Astrocyte of the hippocampus (primary cell): ENCODE measurements at regions not wholly inside any gene's neighbourhood (a gene's known extent, or its start where the extent isn't known, plus 50 kb on each side); places are given as distances from the start of the nearest gene placed in this dataset.
A peak's percentile ranks its signal among the peaks of the same experiment; 100 is the strongest.

Experiments
- DNase-seq: peaks from one replicate; pipeline ENCODE4 v3.0.0; 2011; ENCODE audit warnings: low read depth, low spot score

DNA sequence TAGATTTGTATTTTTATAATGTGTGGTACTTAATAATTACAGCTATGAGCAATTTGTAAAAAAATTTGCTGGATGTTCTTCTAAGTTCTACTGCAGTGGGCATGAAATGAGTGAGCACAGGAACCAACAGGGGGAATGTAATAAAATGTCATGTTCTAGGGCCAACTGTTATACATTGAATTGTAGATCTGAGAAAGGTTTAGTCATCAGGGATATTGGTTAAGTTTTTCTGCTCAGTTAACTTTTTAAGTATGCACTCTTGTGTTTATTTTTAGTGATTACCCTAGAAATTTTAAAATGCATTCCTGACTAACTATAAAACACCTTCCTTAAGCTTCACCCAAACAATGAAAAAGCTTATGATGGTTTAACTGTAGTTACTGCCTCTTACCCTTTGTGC lies 101.8 kb downstream of the CAND1 start:
- peak; percentile 25 for DNase-seq

DNA sequence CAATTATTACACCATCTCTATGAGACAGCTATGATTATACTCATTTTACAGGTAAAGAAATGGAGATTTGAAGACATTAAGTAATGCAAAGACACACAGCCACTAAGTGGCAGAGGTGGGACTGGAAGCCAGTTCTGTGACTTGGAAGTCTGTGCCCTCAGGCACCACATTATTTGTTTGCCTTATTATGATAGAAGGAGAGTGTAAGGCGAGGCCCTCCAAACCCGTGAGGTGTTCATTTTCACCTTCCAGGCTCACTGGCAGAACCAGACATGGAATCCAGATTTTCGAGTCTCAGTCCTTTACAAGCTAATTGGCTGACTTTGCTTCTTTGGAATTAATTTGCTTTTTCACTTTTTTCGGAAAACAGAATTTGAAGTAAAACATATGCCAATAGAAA lies 107.9 kb downstream of the CAND1 start:
- no peak for DNase-seq

DNA sequence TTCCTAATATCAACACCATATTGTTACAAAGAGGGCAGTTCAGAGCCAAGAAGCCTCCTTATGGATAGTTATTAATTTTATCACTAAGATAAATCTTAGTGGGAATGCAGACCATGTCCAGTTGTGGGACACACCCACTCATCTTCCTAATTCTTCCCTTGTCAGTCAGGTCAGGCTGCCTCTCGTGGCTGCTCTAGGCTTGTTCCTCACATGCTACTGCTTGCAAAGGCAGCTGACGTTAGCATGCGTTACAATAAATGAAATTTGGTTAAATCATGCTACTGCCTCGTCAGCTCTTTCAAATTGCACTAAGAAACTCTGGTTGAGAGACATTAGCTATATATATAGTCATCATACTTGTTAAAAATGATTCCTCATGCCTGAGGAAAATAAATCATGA lies 108.4 kb downstream of the CAND1 start:
- DNase-seq, result no peak

DNA sequence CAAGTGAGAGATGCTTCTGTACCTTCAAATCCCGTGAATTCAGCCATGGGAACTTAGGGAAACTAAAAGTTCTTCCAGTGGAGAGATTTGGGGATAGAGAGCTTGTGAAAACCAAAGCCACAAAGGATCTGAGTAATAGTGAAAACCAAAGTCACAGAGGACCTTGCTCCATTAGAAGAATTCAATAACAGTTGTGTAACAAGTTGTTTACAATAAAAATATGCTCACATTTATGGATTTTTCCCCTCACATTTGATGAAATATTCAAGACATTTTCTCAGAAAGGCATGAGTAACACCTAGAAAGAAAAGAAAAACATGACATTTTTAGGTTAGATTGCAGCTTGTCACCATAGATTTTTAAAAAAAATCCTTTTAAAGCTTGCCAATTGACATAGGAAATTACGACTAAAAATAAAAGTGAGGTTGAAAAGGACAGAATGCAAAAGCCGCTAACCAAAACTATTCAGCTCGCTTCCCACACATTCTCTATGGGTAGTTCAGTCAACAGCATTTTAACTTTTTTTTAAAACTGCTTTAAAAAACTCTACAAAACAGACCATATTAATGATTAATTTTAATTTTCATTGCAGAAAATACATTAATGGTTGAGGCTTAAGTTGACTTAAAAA lies 113.2 kb downstream of the CAND1 start:
- peak; percentile 33 for DNase-seq

DNA sequence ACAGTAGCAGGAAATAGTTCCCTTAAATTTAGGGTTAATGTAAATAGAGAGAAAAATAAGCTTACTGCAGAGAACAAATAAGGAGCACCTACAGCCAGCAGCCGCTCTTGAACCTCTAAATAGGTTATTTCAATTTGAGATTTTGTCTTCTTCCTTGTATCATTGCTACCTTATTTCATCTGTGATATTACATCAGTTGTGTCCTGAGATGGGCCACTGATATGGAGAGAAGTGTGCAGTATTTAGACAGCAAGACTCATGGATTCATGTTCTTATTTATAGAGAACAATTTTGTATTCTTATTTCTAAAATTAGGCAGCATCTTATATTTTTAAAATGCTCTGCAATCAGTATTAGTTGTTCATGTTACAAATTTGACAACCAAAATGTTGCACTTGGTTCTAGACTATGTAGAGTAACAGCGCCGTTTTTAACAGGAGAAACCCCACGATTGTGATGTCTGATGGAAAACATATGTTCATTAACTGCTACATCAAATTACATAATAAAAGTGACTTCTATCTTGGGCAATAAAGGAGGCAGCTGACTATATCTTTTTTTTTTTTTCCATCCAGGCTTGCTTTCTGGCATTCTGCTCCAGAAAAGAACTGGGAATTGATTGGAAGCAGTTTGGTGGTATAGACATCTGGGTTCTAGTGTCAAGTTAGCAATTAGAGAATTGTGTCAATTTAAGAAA lies 117.9 kb downstream of the CAND1 start:
- no peak for DNase-seq

DNA sequence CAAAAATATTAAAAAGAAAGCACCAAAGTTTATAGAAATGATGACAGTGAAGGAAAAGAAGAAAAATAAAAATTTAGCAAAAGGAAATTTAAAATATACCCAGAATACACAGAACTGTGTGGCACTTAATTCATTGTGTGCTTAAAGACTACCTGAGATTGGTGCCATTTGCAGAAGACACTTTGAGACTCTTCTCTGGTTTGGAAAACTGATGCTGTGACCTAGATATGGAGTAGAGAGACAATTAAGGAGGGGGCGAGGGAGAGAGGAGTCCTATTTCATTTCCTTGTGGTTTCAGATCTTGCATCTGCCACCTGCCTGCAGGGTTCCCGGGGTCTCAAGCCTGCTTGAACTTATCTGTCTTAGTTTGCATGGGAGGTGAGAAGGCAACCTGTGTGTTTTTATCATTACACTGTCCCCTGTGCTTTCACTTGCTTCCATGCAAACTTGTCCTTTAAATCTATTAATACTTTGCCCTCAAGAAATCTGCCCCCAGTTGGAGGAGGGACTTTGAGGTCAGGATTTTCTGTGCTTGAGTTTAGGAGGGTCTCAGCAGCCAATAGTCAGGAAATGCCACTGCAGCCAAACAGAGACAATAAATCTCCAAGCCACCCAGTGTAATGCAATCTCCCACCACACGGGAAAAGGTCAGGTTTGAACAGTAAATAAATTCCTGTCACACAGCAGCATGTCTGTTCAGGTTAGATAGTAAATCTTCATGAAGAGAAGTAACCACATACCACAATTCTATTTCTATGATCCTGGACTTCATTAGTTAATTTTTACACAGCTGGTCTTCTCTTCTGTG lies 119.4 kb downstream of the CAND1 start:
- DNase-seq, result no peak

DNA sequence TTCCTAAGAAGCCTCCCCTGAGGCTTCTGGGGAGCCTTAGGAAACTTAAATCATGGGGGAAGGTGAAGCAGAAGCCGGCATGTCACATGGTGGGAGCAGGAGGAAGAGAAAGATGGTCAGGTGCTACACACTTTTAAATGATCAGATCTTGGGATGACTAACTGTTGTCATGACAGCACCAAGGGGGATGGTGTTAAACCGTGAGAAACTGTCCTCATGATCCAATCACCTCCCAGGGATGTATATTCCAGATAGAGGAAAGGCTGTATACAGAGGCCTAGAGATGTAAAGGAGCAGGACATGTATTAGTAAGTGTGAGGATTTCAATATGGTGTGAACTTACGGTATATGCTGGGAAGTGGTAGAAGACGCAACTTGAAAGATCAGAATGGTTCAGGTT lies 121.1 kb downstream of the CAND1 start:
- no peak for DNase-seq

DNA sequence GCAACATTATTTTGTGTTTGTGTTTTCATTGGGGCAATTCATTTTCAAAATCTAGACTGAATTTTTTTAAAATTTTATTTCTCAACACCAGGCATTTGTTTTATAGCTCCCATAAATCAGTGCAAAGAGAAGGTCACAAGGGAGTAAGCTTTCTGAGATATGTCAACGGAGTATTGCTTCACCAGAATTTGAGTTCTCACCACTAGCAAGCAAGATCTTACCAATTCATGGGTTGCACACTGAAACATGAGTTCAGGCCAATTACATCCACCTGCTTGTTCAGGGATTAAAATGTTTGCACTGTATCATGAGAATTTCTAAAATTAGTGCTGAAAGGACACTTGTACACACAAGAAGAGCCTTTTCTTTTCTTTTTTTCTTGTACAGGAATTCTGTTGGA lies 121.9 kb downstream of the CAND1 start:
- DNase-seq, result no peak

DNA sequence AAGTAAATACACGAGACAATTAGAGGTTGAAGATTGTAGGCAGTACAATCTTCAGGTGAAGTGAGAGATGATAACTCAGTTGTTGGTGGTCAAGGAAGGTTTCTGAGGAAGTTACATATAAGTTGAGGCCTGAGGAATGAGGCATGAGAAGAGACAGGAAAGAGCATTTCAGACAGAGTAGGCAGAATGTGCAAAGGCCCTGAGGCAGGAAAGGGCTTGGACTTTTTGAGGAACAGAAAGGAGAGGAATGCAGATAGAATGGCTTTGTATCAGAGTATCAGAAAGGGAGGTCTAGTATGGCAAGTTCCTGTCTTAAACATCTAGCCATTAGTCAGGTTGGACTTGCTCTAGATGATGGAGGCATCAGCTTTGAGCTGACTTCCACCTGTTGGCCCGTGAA lies 122.5 kb downstream of the CAND1 start:
- DNase-seq, result no peak

DNA sequence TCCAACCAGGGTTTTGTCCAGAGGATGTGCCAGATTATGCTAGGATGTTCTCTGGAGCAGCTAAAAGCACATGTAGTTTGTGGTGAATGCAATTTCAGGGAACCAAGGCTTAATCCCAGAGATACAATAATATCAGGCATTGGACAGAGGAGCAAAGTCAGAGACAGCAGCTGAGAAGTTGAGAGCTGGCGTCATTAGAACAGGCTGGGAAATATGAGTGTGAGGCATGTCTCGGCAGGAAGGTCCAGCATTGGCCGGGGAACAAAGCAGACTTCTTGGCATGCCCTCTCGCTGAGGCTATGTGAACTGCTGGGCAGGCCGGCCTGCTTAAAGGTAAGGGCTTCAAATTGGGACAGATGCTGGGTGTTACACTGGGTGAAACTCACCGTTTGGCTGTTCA lies 125.4 kb downstream of the CAND1 start:
- peak; percentile 83 for DNase-seq

DNA sequence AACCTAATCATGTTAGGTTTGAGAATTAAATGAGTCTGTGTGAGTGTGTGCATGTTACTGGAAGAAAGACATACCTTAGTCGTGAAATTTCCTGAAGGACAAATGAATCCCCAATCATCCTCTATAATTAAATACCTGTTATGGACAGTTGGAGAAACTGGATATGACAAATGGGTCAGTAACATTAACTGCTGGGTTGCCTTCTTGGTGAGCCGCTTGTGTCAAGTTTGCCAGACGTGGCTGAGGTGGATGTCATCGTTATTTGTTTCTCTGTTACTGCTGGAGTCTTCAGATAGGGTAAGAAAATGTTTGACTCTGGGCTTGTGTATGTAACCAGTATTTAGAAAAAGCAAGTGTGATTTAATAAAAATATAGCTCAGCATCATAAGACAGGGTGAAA lies 131.6 kb downstream of the CAND1 start:
- DNase-seq, result no peak

DNA sequence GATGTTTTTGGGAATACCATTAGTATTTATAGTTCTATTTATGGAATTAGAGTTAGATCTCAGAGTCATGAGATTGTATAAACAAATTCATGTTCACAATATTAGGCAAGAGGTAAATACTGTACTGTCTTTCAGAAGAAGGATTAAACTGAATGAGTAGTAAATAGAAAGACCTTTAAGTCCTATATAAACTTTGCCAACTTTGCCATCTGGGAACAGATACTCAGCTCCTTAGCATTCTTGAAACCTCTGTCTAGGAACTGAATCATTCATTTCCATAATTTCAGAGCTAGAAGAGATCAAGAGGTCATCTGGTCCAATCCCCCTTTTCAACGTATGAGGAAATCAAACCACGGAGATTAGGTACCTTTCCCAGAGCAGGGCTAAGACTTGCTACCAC lies 141.1 kb downstream of the CAND1 start:
- no peak for DNase-seq

DNA sequence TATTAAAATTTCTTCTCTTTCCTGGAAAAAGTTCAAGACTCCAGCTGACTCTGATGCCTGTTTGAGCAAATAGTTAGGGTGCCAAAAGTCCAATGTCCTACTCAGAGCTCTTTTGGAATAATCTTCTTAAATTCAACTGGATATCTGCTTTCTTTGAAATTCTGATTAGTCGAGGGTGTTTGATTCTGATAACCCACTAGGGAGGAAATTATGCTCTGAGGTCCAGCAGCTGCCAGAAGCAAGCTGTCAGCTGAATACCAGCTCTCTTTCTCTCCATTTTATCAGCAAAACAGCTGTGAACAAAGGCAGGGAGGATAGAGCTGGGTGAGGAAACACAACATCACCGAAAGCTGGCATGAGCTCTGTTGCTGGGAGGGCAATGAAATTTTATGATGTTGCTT lies 141.5 kb downstream of the CAND1 start:
- no peak for DNase-seq

DNA sequence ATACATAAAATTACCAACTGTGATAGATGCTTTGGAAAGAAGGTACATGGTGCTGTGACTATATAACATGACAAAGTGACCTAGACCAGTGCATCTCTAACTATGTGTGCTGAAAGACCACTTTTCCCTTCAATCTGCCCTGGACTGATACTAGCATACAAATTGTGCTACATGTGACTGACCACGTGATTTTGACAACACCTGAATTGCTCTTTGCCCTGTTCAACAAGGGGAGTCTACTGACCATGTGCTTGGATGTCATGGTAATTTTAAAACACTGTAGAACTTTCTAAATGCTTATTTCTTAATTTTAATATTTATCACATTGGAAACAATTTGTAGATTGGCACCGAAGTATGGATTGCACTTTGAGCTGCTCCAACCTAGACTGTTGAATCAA lies 142.4 kb downstream of the CAND1 start:
- no peak for DNase-seq

DNA sequence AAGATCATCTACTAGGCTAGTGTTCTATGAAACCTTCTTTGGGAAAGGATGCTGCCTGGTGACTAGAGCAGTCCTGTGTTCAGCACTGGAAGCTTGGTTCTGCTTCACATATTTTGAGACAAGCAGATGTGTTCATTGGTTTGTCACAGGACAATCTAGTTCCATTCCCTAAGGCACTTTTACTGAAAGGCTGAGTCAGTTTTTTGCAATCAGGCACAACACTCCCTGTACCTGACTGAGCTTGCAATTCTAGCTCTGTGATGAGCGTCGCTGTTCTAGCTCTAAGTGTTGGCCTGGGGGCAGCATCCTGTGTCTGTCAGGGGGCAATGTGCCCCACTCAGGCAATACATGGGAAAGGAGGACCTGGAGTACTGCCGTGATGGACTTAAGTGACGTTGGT lies 144.4 kb downstream of the CAND1 start:
- no peak for DNase-seq

DNA sequence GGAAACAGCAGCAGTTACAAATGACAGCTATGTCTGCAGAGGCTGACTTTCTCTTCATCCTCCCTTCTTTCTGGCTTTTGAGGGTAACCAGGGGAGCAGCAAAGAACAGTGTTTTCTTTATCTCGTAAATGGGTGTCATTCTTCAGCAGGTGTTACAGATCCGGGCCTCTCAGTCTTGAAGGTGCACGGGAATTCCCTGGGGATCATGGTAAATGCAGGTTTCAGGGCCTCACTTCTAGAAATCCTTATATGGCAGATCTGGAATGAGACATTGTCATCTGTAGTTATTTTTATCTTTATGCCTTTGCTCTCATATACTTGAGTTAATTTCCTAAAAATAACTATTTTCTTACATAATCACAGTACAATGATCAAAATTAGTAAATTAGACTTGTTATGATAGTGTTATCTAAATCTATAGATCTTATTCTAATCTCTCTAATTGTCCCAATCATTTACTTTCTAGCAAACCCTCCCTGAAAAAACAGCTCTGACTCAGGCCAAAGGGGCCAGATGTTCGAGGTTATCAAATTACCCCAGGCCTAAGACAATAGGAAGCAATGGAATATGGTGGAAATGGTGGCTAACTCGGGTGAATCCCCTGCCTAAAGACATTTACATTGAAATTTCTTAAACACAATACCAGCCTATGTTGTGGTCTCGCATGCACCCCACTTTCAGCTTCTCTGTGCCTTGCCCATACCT lies 145.0 kb downstream of the CAND1 start:
- no peak for DNase-seq

DNA sequence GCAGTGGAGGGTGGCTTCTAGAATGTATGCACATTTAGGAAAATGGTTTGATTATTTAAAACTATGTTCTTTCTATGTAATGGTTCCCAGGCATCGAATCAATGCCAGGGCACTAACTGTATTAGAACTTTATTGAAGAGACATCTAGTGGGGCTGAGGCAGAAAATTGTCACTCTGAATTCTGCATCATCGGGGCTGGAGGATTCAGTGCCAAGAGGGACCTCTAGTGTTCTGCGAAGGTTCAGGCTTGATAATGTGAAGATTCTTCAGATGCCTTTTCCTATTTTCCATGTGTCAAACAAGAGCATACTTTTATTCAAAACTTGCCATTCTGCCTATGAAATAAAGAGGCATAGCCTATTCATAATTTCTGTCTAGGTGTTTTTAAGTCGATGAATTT lies 146.3 kb downstream of the CAND1 start:
- DNase-seq, result peak; percentile 59

DNA sequence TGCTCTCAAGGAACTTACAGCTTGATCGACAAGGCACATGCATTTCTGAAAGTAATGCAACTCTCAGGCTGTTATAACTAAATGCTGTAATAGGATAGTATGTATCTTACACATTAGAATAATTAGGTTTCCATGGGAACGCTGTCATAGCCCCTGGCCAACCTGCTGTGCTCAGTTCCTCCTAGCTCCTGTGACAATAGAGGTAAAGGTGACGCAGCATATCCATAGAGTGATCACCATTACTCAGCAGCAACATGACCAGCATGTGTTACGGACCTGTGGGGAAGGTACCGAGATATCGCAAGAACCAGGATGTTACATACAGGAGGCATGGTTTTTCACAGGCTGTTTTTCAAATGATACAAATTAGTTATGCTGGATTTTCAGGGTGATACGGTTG lies 150.7 kb downstream of the CAND1 start:
- no peak for DNase-seq

DNA sequence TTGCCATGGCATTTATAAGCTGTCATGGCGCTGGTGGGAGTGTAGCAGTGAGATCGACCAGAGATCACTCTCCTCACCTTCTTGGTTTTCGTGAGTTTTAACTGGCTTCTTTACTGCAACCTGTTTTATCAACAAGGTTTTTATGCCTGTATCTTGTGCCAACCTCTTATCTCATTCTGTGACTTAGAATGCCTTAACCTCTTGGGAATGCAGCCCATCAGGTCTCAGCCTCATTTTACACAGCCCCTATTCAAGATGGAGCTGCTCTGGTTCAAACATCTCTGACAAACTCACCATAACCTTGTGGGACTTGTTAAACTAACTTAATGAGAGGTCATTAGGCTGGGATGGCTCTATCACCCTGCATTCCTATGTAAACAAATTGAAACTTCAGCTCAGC lies 151.3 kb downstream of the CAND1 start:
- DNase-seq, result no peak

DNA sequence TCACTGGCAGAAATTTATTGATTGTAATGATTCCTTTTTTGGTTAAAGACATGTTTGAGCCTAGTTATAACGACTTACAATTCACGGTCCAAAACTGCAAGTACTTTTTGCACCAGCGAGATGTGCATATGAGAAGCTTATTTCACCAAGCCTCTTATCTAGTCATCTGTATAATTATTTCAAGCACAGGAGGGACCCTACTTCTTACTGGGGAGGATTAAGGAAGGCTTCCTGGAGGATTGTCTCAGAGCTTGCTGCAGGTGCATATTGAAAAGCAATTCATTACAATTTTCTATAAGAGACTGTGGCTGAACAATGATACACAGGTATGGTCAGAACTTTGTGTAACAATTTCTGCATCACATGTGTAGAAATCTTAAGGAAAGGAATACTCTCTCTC lies 152.9 kb downstream of the CAND1 start:
- DNase-seq, result no peak

DNA sequence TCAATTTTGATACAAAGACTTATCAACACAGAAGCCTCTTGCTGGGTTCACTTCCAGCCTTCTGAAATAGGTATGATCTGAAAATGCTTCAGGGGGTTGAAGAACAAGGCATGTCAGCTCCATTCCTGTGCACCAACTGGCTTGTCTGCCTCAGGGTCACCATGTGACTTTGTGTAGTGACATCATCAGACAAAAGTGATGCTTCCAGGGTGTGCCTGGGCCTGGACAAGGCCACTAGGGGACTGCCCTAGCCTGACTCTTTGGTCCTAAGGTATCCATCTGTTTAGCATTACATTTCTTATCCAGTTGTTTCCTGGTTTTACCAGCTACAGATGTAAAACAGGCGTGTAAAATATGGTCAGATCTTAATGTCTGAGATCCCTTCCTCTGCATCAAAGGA lies 155.6 kb downstream of the CAND1 start:
- DNase-seq, result no peak

DNA sequence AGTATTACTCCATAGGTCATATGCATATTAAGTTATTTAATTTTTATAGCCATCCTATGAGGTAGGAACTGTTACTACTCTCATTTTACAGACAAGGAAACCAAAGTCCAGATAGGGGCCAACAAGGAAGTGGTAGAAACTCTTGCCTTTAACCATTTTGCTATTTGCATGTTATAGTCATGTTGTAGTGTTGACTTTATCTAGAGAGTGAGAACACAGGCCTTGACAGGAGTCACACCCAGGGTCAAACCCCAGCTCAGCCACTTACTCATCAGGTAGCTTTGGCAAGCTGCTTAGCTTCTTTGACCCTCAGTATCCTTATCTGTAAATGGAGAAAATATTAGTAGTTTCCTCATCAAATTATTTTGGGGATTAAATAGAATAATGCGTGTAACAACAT lies 156.2 kb downstream of the CAND1 start:
- no peak for DNase-seq
